ENCODE measurements at regions not wholly inside any gene's neighbourhood (a gene's known extent, or its start where the extent isn't known, plus 50 kb on each side); places are given as distances from the start of the nearest gene placed in this dataset.

- TF ChIP-seq CTCF (IDR thresholded peaks at IDR 0.05) (no peak), POLR2A (IDR thresholded peaks at IDR 0.05) (no peak)
Observed at GRCh38 chr5:51625224-51625968, 242.1 kb downstream of the ISL1 start.
